ENCODE measurements at regions not wholly inside any gene's neighbourhood (a gene's known extent, or its start where the extent isn't known, plus 50 kb on each side); places are given as distances from the start of the nearest gene placed in this dataset.

DNA sequence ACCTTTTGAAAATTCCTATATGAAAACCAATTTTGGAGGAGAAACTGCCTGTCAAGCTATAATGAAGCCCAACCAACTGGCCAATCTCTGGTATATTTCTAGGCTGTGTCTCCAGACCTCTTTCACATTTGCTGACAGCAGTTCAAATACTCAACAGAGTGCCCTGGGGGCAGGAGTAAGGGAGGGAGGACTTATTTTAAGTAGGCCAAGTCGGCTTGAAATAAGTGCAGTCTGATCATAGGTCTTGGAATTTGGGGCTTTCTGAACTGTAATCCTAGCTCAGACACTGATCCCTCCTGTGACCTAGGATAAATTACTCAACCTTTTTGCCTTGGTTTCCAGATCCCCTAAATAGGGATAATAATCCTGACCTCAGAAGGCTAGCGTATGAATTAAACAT is 59.4 kb upstream of the SLC7A11 start:
- Histone ChIP-seq H3K4me2 (ENCODE audit: low read depth, low read length) (no peak overlapping the region), H2BK5ac (ENCODE audit: low read depth, low read length, poor library complexity, severe bottlenecking) (no peak overlapping the region), H3K27me3 (ENCODE audit: control insufficient read depth, insufficient read depth, low read length) (no peaks in the 10 kb centered on the region), H3K4me1 (ENCODE audit: control insufficient read depth, insufficient read depth, low read length) (no peaks in the 10 kb centered on the region), H3K27ac (ENCODE audit: insufficient read depth, low read length) (no peak overlapping the region), H2BK120ac (ENCODE audit: low read depth, low read length) (no peak overlapping the region), H2AK9ac (replicated peaks; ENCODE audit: low read depth, low read length, poor library complexity) (no peak overlapping the region), H4K5ac (ENCODE audit: low read depth, low read length) (no peak overlapping the region), H3K36me3 (ENCODE audit: control insufficient read depth, insufficient read depth, low read length) (no peaks in the 10 kb centered on the region), H4K20me1 (ENCODE audit: insufficient read depth, low read length) (no peaks in the 10 kb centered on the region), H3K23ac (ENCODE audit: low read depth, low read length) (no peak overlapping the region), H2AK5ac (ENCODE audit: low read depth, low read length) (no peak overlapping the region), H3K56ac (ENCODE audit: extremely low read depth, insufficient read depth, low read length) (no peak overlapping the region), H3K14ac (replicated peaks; ENCODE audit: low read depth, low read length) (no peak overlapping the region), H4K8ac (ENCODE audit: low read depth in 2 of 2, low read length in 2 of 2) (no peak overlapping the region), H3K4ac (ENCODE audit: low read depth, low read length) (no peak overlapping the region), H2BK20ac (ENCODE audit: low read depth, low read length) (no peak overlapping the region), H3K9ac (ENCODE audit: low read depth, low read length) (no peak overlapping the region), H4K91ac (ENCODE audit: insufficient read depth, low read depth, low read length) (no peak overlapping the region), H3K18ac (ENCODE audit: low read depth, low read length) (no peak overlapping the region), H3K9me3 (ENCODE audit: control insufficient read depth, insufficient read depth, low read length) (no peaks in the 10 kb centered on the region), H2AFZ (replicated peaks; ENCODE audit: low read length, poor library complexity) (no peak overlapping the region), H3K79me1 (ENCODE audit: low read depth in 1 of 2, low read length in 2 of 2) (no peaks in the 10 kb centered on the region), H2BK15ac (ENCODE audit: low read depth, low read length) (no peak overlapping the region), H3K4me3 (ENCODE audit: insufficient read depth, low read depth, low read length) (no peak overlapping the region), H3K9me1 (ENCODE audit: insufficient read depth, low read length) (no peaks in the 10 kb centered on the region)
- DNase-seq (no peak), ATAC-seq (ENCODE audit: low read depth) (no peak)
- BruUV-seq (replicated peaks), result no TSS peak
- intact Hi-C loops (cut with micrococcal nuclease), result no loop called here
- ChIA-PET POLR2A (ENCODE audit: unreplicated experiment) (no interaction called here), CTCF (no interaction called here)
- dilution Hi-C loops (cut with HindIII; ENCODE audit: low sequenced_read_pairs, unreplicated experiment), result no loop called here
- no CpG with 5 or more reads among the region's 2 CpGs for WGBS, 2 experiments (ENCODE audit: extremely low coverage in 2 of 2, insufficient read length in 1 of 2)
- TF ChIP-seq NFE2L2 (IDR thresholded peaks at IDR 0.05; ENCODE audit: low read depth, low read length), result no peak
- in situ Hi-C loops (cut with MboI; ENCODE audit: low sequenced_read_pairs), result no loop called here
